T-helper 1 cell treated with Interleukin-12 subunit alpha and Interleukin-12 subunit beta and Interleukin-4 antibody, amounts not matched to agents 30 ng/mL and 1 ng/mL, for 36 hours (primary cell): ENCODE measurements at regions not wholly inside any gene's neighbourhood (a gene's known extent, or its start where the extent isn't known, plus 50 kb on each side); places are given as distances from the start of the nearest gene placed in this dataset.

ENCODE experiments used
- intact Hi-C: fragments of 100-400 bp; cut with micrococcal nuclease; formaldehyde crosslinking; loops from one replicate; pipeline ENCODE4 v1.15.1; 2024

DNA sequence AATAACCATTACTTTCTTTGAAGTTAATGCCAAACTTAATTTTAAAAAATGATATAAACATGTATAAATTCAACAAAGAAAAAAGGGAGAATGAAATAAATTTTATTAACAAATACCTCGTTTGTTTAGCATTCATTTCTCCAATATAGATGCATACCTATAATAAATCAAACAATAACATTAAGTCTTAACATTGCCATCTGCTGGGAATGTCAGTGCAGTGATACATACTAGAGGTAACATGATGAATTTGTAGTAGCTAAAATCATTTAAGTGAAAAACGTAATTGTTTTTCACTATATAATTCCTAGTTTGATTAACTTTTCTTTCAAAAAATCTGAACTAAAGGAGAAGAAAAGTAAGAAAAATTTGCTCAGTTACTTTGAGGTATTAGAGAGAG is 340.2 kb upstream of the CBLB start:
- intact Hi-C loops = loop anchor here (1.0 to 5.0 kb wide), 3 partner anchors 197 to 523 kb away; no protein-coding TSS in a partner anchor

GRCh38 chr3:106209482-106209881 is 340.7 kb upstream of the CBLB start:
- intact Hi-C loops = loop anchor here (1.0 to 5.0 kb wide), 3 partner anchors 197 to 523 kb away; no protein-coding TSS in a partner anchor

DNA sequence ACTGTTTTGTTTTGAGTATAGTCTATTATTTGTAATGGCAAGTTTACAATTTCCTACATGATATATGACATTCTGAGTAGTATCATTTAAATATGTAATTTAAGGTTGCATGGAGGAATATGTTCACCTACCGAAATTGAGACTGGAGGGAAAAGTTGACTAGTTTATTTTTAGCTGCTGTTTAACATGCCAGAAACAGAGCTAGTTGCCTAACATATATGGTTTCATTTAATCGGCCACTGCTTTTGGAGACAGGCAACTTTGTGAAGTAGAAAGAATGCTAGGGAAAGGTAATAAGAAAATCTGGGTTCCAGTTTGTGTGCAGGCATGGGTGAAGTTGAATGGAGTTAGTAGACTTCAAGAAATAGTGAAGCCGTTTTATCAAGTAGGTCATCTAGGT is 342.1 kb upstream of the CBLB start:
- intact Hi-C loops = no loop called here

GRCh38 chr3:106212665-106213222 is 343.9 kb upstream of the CBLB start:
- intact Hi-C loops = no loop called here

- intact Hi-C loops = no loop called here
These were observed 345.1 kb upstream of the CBLB start for GRCh38 chr3:106213954-106214353.

DNA sequence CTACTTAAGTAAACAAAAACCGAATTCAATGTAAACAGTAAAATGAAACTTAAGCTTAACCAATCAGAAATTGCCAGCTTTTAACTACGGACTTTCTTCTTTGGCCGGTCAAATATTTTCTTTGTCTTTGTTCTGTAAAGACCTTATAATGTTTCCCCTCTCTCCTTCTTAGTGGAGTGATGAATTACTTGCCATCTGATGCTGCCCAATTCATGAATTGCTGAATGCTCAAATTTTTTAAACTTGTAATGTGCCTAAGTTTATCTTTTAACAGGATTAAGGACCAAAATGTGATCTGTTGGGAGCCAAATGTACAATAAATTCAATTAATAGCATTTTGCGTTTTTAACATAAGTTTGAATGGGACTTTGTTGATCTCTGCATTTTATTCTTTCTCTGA is 345.8 kb upstream of the CBLB start:
- intact Hi-C loops = no loop called here

GRCh38 chr3:106215047-106215446 is 346.2 kb upstream of the CBLB start:
- intact Hi-C loops = no loop called here

DNA sequence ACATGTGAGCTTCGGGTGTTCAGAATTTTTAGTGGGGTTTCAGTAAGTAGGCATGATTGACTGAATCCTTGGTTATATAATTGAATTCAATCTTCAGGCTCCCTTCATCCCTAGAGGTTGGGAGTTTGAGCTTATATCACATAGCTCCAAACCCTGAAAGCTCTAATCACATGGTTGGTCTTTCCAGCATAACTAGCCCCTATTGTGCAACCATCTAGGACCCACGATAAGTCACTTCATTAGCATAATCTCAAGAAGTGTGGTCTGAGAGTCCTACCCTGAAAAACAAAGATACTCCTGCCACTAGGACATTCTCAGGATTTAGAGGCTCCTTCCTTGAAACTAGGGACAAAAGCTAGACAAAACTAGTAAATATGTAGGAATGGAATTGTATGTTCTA is 348.9 kb upstream of the CBLB start:
- intact Hi-C loops = no loop called here

GRCh38 chr3:106227068-106227467 is 358.3 kb upstream of the CBLB start:
- intact Hi-C loops = no loop called here

GRCh38 chr3:106228271-106228670 is 359.5 kb upstream of the CBLB start:
- intact Hi-C loops = loop anchor here (1.0 kb wide), 1 partner anchor 198 kb away; no protein-coding TSS in a partner anchor

- intact Hi-C loops = loop anchor here (1.0 to 5.0 kb wide), 4 partner anchors 7 to 378 kb away; no protein-coding TSS in a partner anchor
These were observed 360.9 kb upstream of the CBLB start for GRCh38 chr3:106229495-106230278.

GRCh38 chr3:106231086-106231485 is 362.3 kb upstream of the CBLB start:
- intact Hi-C loops = loop anchor here (1.0 to 5.0 kb wide), 3 partner anchors 55 to 376 kb away; no protein-coding TSS in a partner anchor

GRCh38 chr3:106232956-106233355 is 364.1 kb upstream of the CBLB start:
- intact Hi-C loops = loop anchor here (5.0 kb wide), 2 partner anchors 99 to 374 kb away; no protein-coding TSS in a partner anchor

DNA sequence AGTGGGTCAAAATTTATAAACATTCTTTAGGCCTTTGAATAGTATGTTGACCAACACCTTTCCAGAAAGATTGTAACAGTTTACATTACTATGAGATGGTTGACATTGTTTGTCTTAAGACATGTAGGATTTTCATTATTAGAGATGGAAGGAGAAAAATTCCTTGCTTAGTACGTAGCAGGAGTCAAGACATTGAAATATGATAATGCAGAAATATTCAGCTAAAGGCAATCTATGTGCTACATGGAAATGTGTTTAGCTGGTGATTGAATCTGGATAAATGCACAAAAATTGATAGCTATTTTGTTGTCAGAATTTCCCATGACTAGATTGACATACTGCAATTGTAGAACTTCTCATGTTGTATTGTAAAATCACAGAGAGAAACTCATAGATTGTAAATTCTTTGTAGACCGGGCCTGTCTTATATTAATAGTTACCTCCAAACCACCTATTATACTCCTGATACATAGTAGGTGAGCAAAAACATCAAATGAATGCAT is 370.4 kb upstream of the CBLB start:
- intact Hi-C loops = no loop called here

DNA sequence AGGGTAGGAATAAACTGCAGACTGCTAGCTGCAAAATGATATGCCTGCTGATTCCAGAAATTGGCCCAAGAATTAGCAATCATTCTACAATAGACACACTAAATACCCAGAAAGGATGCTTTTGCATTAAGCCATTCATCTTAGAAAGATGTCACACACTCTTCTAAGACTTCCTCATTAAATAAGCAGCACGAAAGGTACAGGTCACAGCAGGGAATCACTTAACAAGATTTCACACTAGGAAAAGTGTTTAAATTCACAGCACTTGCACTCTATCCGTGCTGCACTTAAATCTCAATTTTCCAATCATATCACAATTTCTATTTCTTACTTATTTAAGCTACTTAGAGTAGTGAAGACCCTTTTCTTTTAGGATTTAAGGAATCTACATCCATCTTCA is 372.8 kb upstream of the CBLB start:
- intact Hi-C loops = no loop called here

- intact Hi-C loops = no loop called here
These were observed 374.0 kb upstream of the CBLB start for GRCh38 chr3:106242781-106243180.

DNA sequence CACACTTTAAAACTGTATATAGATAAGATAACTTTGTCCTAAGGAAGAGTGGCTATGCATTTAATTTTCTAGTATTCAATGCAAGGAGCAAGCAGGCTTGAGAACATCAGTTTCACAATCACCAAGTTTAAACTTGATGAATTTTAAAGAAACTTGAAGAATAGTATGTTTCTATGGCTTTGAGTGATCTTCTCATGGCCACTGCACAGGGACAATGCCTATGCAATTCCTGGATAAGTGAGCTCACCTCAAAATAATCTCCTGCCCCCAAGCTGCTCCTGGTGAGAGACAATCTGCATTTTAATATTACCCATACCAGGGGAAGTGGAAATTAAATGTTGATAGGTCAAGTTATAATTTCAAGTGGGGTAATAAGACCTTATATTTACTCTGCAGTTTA is 376.6 kb upstream of the CBLB start:
- intact Hi-C loops = loop anchor here (5.0 kb wide), 1 partner anchor 52 kb away; no protein-coding TSS in a partner anchor

DNA sequence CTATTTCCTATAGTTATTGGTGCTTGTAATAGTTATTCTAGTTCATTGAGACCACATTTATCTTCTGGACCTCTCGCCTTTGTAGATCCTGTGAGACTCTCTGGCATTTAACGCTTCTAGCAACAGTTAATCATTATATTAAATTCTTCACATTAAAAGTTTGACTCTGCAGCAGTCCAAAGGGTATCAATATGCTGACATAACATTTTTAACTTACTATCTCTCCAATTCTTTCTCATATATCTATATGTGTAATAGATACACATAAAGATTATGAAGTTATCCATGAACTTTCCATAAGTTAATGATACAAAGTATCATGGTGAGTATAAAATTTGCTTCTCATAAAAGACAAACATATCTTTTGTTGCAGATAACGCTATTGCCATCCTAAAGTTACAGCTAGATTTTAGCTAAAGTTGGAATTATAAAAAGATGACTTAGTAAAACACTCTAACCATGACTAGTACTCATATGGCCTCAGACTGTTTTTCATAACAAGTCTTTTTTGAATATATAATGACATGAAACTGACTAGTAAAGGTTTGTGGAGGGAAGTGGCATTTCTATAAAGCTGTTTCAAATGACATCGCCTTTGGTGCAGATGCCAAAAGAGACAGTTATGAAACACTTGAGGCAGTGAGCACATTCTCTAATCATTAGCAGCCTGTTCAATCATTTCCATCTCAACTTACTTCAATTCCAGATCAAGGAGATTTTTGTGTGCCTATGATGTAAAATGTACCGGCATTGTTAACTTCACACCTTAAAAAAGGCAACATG is 379.3 kb upstream of the CBLB start:
- intact Hi-C loops = loop anchor here (1.0 to 5.0 kb wide), 2 partner anchors 49 to 72 kb away; no protein-coding TSS in a partner anchor

- intact Hi-C loops = loop anchor here (5.0 kb wide), 1 partner anchor 48 kb away; no protein-coding TSS in a partner anchor
These were observed 380.3 kb upstream of the CBLB start for GRCh38 chr3:106249159-106249558.

DNA sequence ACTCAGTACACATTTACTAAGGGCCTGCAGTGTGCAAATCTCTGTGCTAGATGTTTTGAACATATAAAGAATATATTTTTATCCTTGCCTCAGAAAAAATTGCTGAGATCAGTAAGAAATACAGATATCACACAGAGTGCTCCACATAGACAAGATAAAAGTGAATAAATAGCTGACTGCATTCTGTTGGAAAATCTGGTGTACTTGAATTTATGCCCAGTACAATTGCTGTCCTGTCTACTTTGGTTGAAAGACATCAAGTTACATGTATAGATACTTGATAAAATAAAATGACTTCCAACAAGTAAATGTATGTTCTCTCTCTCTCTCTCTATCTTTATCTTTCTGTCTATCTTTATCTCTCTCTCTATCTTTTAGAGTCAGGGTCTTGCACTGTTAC is 381.2 kb upstream of the CBLB start:
- intact Hi-C loops = loop anchor here (5.0 kb wide), 1 partner anchor 47 kb away; no protein-coding TSS in a partner anchor

- intact Hi-C loops = no loop called here
These were observed 382.5 kb upstream of the CBLB start for GRCh38 chr3:106251160-106251892.
